RPMI8226 (cell line): ENCODE measurements at regions not wholly inside any gene's neighbourhood (a gene's known extent, or its start where the extent isn't known, plus 50 kb on each side); places are given as distances from the start of the nearest gene placed in this dataset.

Experiments used
- DNase-seq: peaks from one replicate; pipeline ENCODE4 v3.0.0-alpha.2; 2015

GRCh38 chr11:32273931-32274330, 161.4 kb downstream of the WT1 start:
- no peak for DNase-seq

- DNase-seq, result no peak
Measured at GRCh38 chr11:32279672-32280071, 155.7 kb downstream of the WT1 start.

GRCh38 chr11:32280339-32280738, 155.0 kb downstream of the WT1 start:
- no peak for DNase-seq

GRCh38 chr11:32288276-32288675, 147.1 kb downstream of the WT1 start:
- no peak for DNase-seq

- no peak for DNase-seq
Measured at GRCh38 chr11:32289701-32290100, 145.6 kb downstream of the WT1 start.

GRCh38 chr11:32290783-32291182, 144.6 kb downstream of the WT1 start:
- DNase-seq, result no peak

GRCh38 chr11:32297611-32298011, 137.7 kb downstream of the WT1 start:
- peak; percentile 12 for DNase-seq

- no peak for DNase-seq
Measured at GRCh38 chr11:32302826-32303225, 132.5 kb downstream of the WT1 start.

GRCh38 chr11:32304521-32304920, 130.8 kb downstream of the WT1 start:
- no peak for DNase-seq

GRCh38 chr11:32305460-32305859, 129.9 kb downstream of the WT1 start:
- no peak for DNase-seq

GRCh38 chr11:32307471-32307870, 127.9 kb downstream of the WT1 start:
- DNase-seq, result no peak

GRCh38 chr11:32307913-32308312, 127.4 kb downstream of the WT1 start:
- no peak for DNase-seq

GRCh38 chr11:32309530-32310213, 125.7 kb downstream of the WT1 start:
- DNase-seq, result no peak

- DNase-seq, result no peak
Measured at GRCh38 chr11:32310214-32310601, 125.1 kb downstream of the WT1 start.

GRCh38 chr11:32311346-32312065, 123.8 kb downstream of the WT1 start:
- DNase-seq, result no peak

GRCh38 chr11:32312206-32312817, 123.0 kb downstream of the WT1 start:
- no peak for DNase-seq

- peak; percentile 28 for DNase-seq
Measured at GRCh38 chr11:32312865-32313403, 122.4 kb downstream of the WT1 start.

- no peak for DNase-seq
Measured at GRCh38 chr11:32313477-32313876, 121.9 kb downstream of the WT1 start.

GRCh38 chr11:32315121-32315520, 120.2 kb downstream of the WT1 start:
- peak; percentile 17 for DNase-seq

GRCh38 chr11:32316232-32316631, 119.1 kb downstream of the WT1 start:
- no peak for DNase-seq

GRCh38 chr11:32316858-32317642, 118.3 kb downstream of the WT1 start:
- no peak for DNase-seq

GRCh38 chr11:32317643-32318042, 117.7 kb downstream of the WT1 start:
- DNase-seq, result no peak
